ENCODE measurements at regions not wholly inside any gene's neighbourhood (a gene's known extent, or its start where the extent isn't known, plus 50 kb on each side); places are given as distances from the start of the nearest gene placed in this dataset.

GRCh38 chr5:158236511-158237335 lies 377.8 kb upstream of the CLINT1 start:
- TF ChIP-seq CTCF (IDR thresholded peaks at IDR 0.05) (no peak), POLR2A (IDR thresholded peaks at IDR 0.05) (no peak)
